GM10248 (cell line): ENCODE measurements at regions not wholly inside any gene's neighbourhood (a gene's known extent, or its start where the extent isn't known, plus 50 kb on each side); places are given as distances from the start of the nearest gene placed in this dataset.

Experiments
- CTCF ChIA-PET: fragments of 300-600 bp; sonication (Branson Sonifier 250); formaldehyde crosslinking; extraction: SDS; loops from one replicate; lab custom pipeline; 2021; ENCODE audit warnings: antibody characterized with exemption; lab: Yijun Ruan, JAX
- POLR2A ChIA-PET: fragments of 350-650 bp; sonication (Branson Sonifier 250); formaldehyde crosslinking; extraction: SDS; loops from one replicate; lab custom pipeline; 2020; ENCODE audit warnings: antibody characterized with exemption; lab: Yijun Ruan, JAX
- DNase-seq: peaks from one replicate; pipeline ENCODE4 v3.0.0; 2012; ENCODE audit errors: extremely low spot score
- CTCF ChIP-seq: IDR thresholded peaks from 2 replicates; pipeline ENCODE4 v1.5.1; 2012; ENCODE audit warnings: mild to moderate bottlenecking, low read depth; ENCODE audit errors: extremely low read depth, missing control alignments, control extremely low read depth

GRCh38 chr1:106677181-106677580 lies 379.3 kb upstream of the PRMT6 start:
- POLR2A ChIA-PET: no interaction called here
- TF ChIP-seq CTCF: no peak
- CTCF ChIA-PET: no interaction called here
- DNase-seq: no peak

DNA sequence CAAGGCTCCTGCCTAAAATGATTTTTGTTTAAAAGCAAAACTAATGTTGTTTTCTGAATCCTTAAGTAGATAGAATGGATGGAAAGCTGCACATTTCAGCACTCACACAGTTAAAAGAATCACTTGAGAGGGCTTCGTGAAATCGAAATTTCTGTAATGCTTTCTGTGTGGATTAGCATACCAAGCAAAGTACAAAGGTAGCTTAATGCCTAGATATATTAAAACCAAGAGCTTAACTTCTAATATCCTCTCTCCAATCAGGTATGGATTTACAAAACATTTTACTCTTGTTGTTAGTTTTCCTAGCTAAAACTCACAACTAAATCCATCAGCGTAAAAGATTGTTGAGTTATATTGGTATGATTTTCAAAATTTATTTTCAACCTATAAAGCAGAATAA lies 378.8 kb upstream of the PRMT6 start:
- TF ChIP-seq CTCF: no peak
- CTCF ChIA-PET: no interaction called here
- POLR2A ChIA-PET: no interaction called here

GRCh38 chr1:106678279-106679050 lies 378.0 kb upstream of the PRMT6 start:
- POLR2A ChIA-PET: no interaction called here
- DNase-seq: no peak
- TF ChIP-seq CTCF: no peak
- CTCF ChIA-PET: no interaction called here

More for the DNA sequence above, 378.8 kb upstream of the PRMT6 start:
- DNase-seq: no peak

DNA sequence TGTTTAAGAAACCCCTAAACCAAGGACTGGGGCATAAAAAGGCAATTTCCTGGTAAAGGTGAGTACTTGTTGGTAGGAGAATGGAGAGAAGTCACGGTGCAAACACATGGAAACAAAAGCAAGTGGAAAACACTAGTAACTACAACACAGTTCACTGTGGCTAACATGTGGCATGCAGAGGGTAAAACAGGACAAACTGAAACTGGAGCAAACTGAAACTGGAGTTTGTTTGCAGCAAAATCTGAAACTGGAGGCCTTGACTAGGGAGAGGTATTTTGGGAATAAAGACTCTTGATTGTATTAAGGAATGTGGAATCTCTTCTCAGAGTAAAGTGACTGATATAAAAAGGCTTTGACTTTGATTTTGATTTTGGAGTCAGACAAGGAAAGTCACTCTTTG lies 376.3 kb upstream of the PRMT6 start:
- ChIA-PET POLR2A (no interaction called here), CTCF (no interaction called here)
- TF ChIP-seq CTCF: no peak
- no peak for DNase-seq

DNA sequence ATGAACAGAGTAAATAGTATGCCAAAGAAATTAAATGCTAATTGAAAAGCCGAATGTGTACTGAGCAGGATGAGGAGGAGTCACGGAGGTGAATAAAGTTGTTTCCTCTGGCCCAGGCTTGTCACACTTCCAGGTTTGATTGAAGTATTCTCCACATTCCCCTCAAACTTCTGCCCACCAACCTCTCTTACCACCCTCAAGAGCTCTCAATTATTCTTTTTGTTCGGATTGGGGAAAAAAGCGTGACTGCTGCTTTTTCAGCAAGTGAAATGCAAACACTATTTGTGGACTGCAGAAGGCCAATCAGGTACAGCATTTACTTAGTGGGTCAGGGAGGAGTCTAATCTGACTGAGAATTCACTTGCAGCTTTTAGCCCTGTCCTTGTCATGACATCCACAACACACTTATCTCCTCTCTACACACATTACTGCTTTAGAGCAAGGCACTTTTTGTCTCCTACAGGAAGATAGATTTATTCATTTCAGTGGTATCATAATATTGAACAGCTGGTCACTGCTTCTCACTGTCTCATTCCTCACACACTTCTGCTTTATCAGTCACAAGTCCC lies 375.6 kb upstream of the PRMT6 start:
- CTCF ChIA-PET: no interaction called here
- DNase-seq: no peak
- POLR2A ChIA-PET: no interaction called here
- no peak for TF ChIP-seq CTCF

DNA sequence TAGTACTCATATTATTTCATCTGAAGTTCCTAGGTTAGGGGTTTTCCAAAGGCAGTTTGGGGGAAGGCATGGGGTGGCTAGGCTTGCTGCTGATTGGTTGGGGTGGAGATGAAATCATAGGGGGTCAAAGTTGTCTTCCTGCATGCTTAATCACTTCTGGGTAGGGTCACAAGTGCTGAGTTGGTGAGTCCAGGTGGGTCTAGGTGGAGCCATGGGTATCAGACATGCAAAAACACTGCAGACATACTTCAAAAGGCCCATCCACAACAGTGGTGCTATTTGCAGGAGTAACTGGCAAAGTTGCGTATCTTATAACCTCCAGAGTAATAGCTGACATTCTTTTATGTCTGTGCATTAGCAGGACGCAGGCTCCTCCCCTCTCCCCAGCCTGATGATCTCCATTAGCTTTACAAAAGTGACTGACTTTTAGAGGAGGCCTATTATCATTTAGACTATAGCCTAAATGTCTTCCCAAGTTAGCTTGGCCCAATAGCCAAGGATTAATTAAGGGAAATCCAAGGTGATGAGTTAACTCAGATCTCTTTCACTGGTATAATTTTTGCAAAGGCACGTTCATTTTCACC lies 374.4 kb upstream of the PRMT6 start:
- TF ChIP-seq CTCF: no peak
- POLR2A ChIA-PET: no interaction called here
- CTCF ChIA-PET: no interaction called here
- no peak for DNase-seq
